Transverse colon (tissue), 4 donors: ENCODE measurements at regions not wholly inside any gene's neighbourhood (a gene's known extent, or its start where the extent isn't known, plus 50 kb on each side); places are given as distances from the start of the nearest gene placed in this dataset.

ENCODE experiments used
- CTCF ChIP-seq, 5 experiments: fragments of 200-600 bp in 3 of 5; fragments of 450-650 bp in 2 of 5; sonication (generic) in 3 of 5; IDR thresholded peaks; 1 replicate in 2 of 5; 2 replicates in 3 of 5; pipeline ENCODE4 v1.5.1; 2016 to 2017; ENCODE audit warnings: antibody characterized with exemption in 5 of 5, inconsistent platforms in 3 of 5, mild to moderate bottlenecking in 2 of 5, moderate library complexity in 1 of 5
- EP300 ChIP-seq: sonication (generic); formaldehyde crosslinking; IDR thresholded peaks from one replicate; pipeline ENCODE4 v1.6.1; 2017; ENCODE audit warnings: antibody characterized with exemption, low read depth
- POLR2A ChIP-seq: fragments of 450-650 bp; IDR thresholded peaks from one replicate; pipeline ENCODE4 v1.6.1; 2016; ENCODE audit warnings: antibody characterized with exemption, mild to moderate bottlenecking, moderate library complexity
- POLR2AphosphoS5 ChIP-seq, 3 donors: sonication (generic); formaldehyde crosslinking; IDR thresholded peaks; one replicate each; pipeline ENCODE4 v1.6.1; 2016; ENCODE audit warnings: antibody characterized with exemption in 3 of 3

DNA sequence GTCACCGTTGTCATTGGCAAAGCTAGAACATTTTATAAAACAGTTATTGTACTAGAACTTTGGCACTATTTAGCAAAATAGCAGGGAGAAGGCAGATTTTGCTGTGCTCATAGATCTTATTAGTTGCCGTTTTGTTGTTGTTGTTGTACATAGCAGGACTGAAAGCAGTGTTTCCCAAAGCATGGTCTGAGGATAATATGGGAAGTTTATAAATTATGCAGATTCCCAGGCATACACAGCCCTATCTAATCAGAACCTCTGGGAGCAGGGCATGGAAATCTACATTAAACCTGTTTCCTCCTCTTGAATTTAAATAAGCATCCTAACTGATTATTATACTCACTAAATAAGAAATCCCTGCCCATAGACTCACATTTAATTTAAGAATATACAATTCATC is 87.9 kb downstream of the RAP2B start:
- TF ChIP-seq POLR2AphosphoS5 (IDR thresholded peaks at IDR 0.05) (no peak), CTCF (IDR thresholded peaks at IDR 0.05) (no peak), EP300 (no peak), POLR2A (no peak)
